Right lobe of liver (tissue), 6 donors: ENCODE measurements at regions not wholly inside any gene's neighbourhood (a gene's known extent, or its start where the extent isn't known, plus 50 kb on each side); places are given as distances from the start of the nearest gene placed in this dataset.

Experiments used
- ATAC-seq, 4 donors: fragments of 200-7000 bp; cut with Tn5 transposase; one replicate each; pipeline ENCODE4 v1.9.1; 2020; ENCODE audit warnings: mild to moderate bottlenecking in 4 of 4, moderate library complexity in 4 of 4
- DNase-seq, 3 donors: peaks; one replicate each; pipeline ENCODE4 v3.0.0-alpha.2; 2020
- H3K27ac ChIP-seq, 3 donors: fragments of 200-600 bp; one replicate each; pipeline ENCODE4 v1.8.0; 2022
- H3K27me3 ChIP-seq, 2 donors: fragments of 200-600 bp; one replicate each; pipeline ENCODE4 v1.8.0; 2022
- H3K36me3 ChIP-seq, 4 donors: fragments of 200-600 bp; sonication (generic) in 1 of 4; one replicate each; pipeline versions ENCODE4 v1.5.1 to v1.8.0; 2017 to 2022; ENCODE audit warnings: control low read depth in 1 of 4
- H3K4me1 ChIP-seq, 4 donors: fragments of 200-600 bp; sonication (generic) in 1 of 4; one replicate each; pipeline versions ENCODE4 v1.5.1 to v1.8.0; 2017 to 2022; ENCODE audit warnings: control low read depth in 1 of 4
- H3K4me3 ChIP-seq, 3 donors: fragments of 200-600 bp; one replicate each; pipeline ENCODE4 v1.8.0; 2022
- H3K9me3 ChIP-seq, 4 donors: fragments of 200-600 bp; sonication (generic) in 1 of 4; one replicate each; pipeline versions ENCODE4 v1.5.1 to v1.8.0; 2017 to 2022; ENCODE audit warnings: control low read depth in 1 of 4
- CTCF ChIP-seq, 4 donors: fragments of 200-600 bp in 3 of 4; fragments of 450-650 bp in 1 of 4; IDR thresholded peaks; one replicate each; pipeline versions ENCODE4 v1.5.1 to v1.8.0; 2016 to 2022; ENCODE audit warnings: antibody characterized with exemption in 4 of 4, mild to moderate bottlenecking in 2 of 4
- POLR2A ChIP-seq: fragments of 450-650 bp; IDR thresholded peaks from one replicate; pipeline ENCODE4 v1.6.1; 2017; ENCODE audit warnings: antibody characterized with exemption, mild to moderate bottlenecking
- WGBS: methylation state at CpG from one replicate; pipeline ENCODE4 v1.1.6; 2018; ENCODE audit warnings: low coverage, low lambda C conversion rate; ENCODE audit not compliant: insufficient coverage; ENCODE audit errors: missing lambda C conversion rate; 5-methylcytosine and 5-hydroxymethylcytosine counted together
- intact Hi-C, 2 donors: fragments of 100-400 bp; cut with DNase I; formaldehyde crosslinking; loops; one replicate each; pipeline versions ENCODE4 v1.11.2 to v1.14.1; 2022
- donor health status: DM: no; HTN: yes; CAD: no.
- donor health status: DM: no; HTN: no; CAD: no.
- donor health status: DM: no; HTN: no; CAD: no.
- donor health status: DM: no; HTN: yes; CAD: no.
- donor health status: DM: no; HTN: yes; CAD: no.

- H3K4me3 ChIP-seq = no peak overlapping the region
- no peaks in the 10 kb centered on the region for H3K9me3 ChIP-seq
- ATAC-seq = no peak
- intact Hi-C loops = no loop called here
- no peak overlapping the region for H3K27ac ChIP-seq
- no peak for TF ChIP-seq POLR2A
- TF ChIP-seq CTCF (IDR thresholded peaks at IDR 0.05) = no peak
- no peak for DNase-seq
- no peaks in the 10 kb centered on the region for H3K27me3 ChIP-seq
- H3K36me3 ChIP-seq = no peaks in the 10 kb centered on the region
- peaks cover 0 to 34% (median 13%) of the 10 kb centered on the region in 4 donors for H3K4me1 ChIP-seq
Observed at GRCh38 chr2:83481436-83481835, 977.6 kb downstream of the SUCLG1 start.

GRCh38 chr2:83478037-83478436, 981.0 kb downstream of the SUCLG1 start:
- ATAC-seq (peak; percentile 86 to 98 (median 93)), DNase-seq (peak in 1 of 3 donors; percentile 43)
- WGBS = 11% methylated on average over 4 of the region's 4 CpGs
- Histone ChIP-seq H3K27me3 (no peaks in the 10 kb centered on the region), H3K27ac (no peak overlapping the region), H3K4me3 (no peak overlapping the region), H3K9me3 (no peaks in the 10 kb centered on the region), H3K4me1 (peaks cover 0 to 43% (median 13%) of the 10 kb centered on the region in 4 donors), H3K36me3 (no peaks in the 10 kb centered on the region)
- TF ChIP-seq POLR2A = no peak
- no peak for TF ChIP-seq CTCF (IDR thresholded peaks at IDR 0.05)
- intact Hi-C loops = no loop called here

GRCh38 chr2:83475371-83475770, 983.7 kb downstream of the SUCLG1 start:
- WGBS = 87% methylated on average over 2 of the region's 2 CpGs
- intact Hi-C loops = no loop called here

GRCh38 chr2:83471655-83472054, 987.4 kb downstream of the SUCLG1 start:
- H3K27ac ChIP-seq = no peak overlapping the region
- WGBS = 21% methylated on average over 1 of the region's 1 CpG
- intact Hi-C loops = no loop called here
- no peaks in the 10 kb centered on the region for H3K27me3 ChIP-seq
- TF ChIP-seq CTCF (IDR thresholded peaks at IDR 0.05) = no peak
- H3K36me3 ChIP-seq = no peaks in the 10 kb centered on the region
- peaks cover 0 to 24% (median 3%) of the 10 kb centered on the region in 4 donors for H3K4me1 ChIP-seq
- H3K9me3 ChIP-seq = no peaks in the 10 kb centered on the region
- no peak overlapping the region for H3K4me3 ChIP-seq
- ATAC-seq (peak; percentile 39 to 81 (median 66)), DNase-seq (no peak)

More at GRCh38 chr2:83475371-83475770, 983.7 kb downstream of the SUCLG1 start:
- no peaks in the 10 kb centered on the region for H3K27me3 ChIP-seq
- ATAC-seq = no peak
- DNase-seq = no peak
- TF ChIP-seq POLR2A (no peak), CTCF (IDR thresholded peaks at IDR 0.05) (no peak)
- peaks cover 0 to 48% (median 11%) of the 10 kb centered on the region in 4 donors for H3K4me1 ChIP-seq
- no peak overlapping the region for H3K27ac ChIP-seq
- H3K4me3 ChIP-seq = no peak overlapping the region
- H3K9me3 ChIP-seq = no peaks in the 10 kb centered on the region
- H3K36me3 ChIP-seq = no peaks in the 10 kb centered on the region

GRCh38 chr2:83470928-83471327, 988.2 kb downstream of the SUCLG1 start:
- H3K27me3 ChIP-seq = no peaks in the 10 kb centered on the region
- TF ChIP-seq CTCF (IDR thresholded peaks at IDR 0.05) = no peak
- TF ChIP-seq POLR2A = no peak
- H3K27ac ChIP-seq = no peak overlapping the region
- no peak for DNase-seq
- H3K9me3 ChIP-seq = no peaks in the 10 kb centered on the region
- intact Hi-C loops = no loop called here
- peaks cover 0 to 17% (median 3%) of the 10 kb centered on the region in 4 donors for H3K4me1 ChIP-seq
- no peaks in the 10 kb centered on the region for H3K36me3 ChIP-seq
- peak in 2 of 4 donors; percentile 23 to 61 for ATAC-seq
- H3K4me3 ChIP-seq = no peak overlapping the region
